Upper lobe of right lung (tissue), 1 donor: ENCODE measurements at regions not wholly inside any gene's neighbourhood (a gene's known extent, or its start where the extent isn't known, plus 50 kb on each side); places are given as distances from the start of the nearest gene placed in this dataset.

Experiments used
- ATAC-seq: fragments of 200-7000 bp; cut with Tn5 transposase; one replicate; pipeline ENCODE4 v1.9.1; 2020; ENCODE audit warnings: mild to moderate bottlenecking, moderate library complexity
- DNase-seq: peaks from one replicate; pipeline ENCODE4 v3.0.0-alpha.2; 2020
- H3K27ac ChIP-seq: fragments of 200-600 bp; one replicate; pipeline ENCODE4 v1.8.0; 2022
- H3K27me3 ChIP-seq: fragments of 200-600 bp; one replicate; pipeline ENCODE4 v1.8.0; 2022; ENCODE audit warnings: mild to moderate bottlenecking
- H3K36me3 ChIP-seq: fragments of 200-600 bp; one replicate; pipeline ENCODE4 v1.8.0; 2022
- H3K4me1 ChIP-seq: fragments of 200-600 bp; one replicate; pipeline ENCODE4 v1.8.0; 2022
- H3K4me3 ChIP-seq: fragments of 200-600 bp; one replicate; pipeline ENCODE4 v1.8.0; 2022; ENCODE audit warnings: mild to moderate bottlenecking
- H3K9me3 ChIP-seq: fragments of 200-600 bp; one replicate; pipeline ENCODE4 v1.8.0; 2022
- CTCF ChIP-seq: fragments of 200-600 bp; IDR thresholded peaks from one replicate; pipeline ENCODE4 v1.8.0; 2022; ENCODE audit warnings: antibody characterized with exemption
- intact Hi-C: fragments of 100-400 bp; cut with DNase I; formaldehyde crosslinking; loops from one replicate; pipeline ENCODE4 v1.11.0; 2022
- donor health status: DM: no; HTN: yes; CAD: no; lungs with severe emphysema.

- no peak for TF ChIP-seq CTCF
- H3K36me3 ChIP-seq: no peaks in the 10 kb centered on the region
- H3K9me3 ChIP-seq: no peaks in the 10 kb centered on the region
- no peaks in the 10 kb centered on the region for H3K27me3 ChIP-seq
- DNase-seq: no peak
- no peak for ATAC-seq
- intact Hi-C loops: no loop called here
- no peak overlapping the region for H3K27ac ChIP-seq
- H3K4me3 ChIP-seq: no peak overlapping the region
- no peaks in the 10 kb centered on the region for H3K4me1 ChIP-seq
These were observed 1085.8 kb downstream of the TDRD15 start for GRCh38 chr2:22209545-22209944.

GRCh38 chr2:22213237-22213636 lies 1089.5 kb downstream of the TDRD15 start:
- H3K36me3 ChIP-seq: no peaks in the 10 kb centered on the region
- ATAC-seq: no peak
- H3K4me1 ChIP-seq: no peaks in the 10 kb centered on the region
- H3K4me3 ChIP-seq: no peak overlapping the region
- no peak overlapping the region for H3K27ac ChIP-seq
- no peak for TF ChIP-seq CTCF
- intact Hi-C loops: no loop called here
- no peak for DNase-seq
- no peaks in the 10 kb centered on the region for H3K27me3 ChIP-seq
- H3K9me3 ChIP-seq: no peaks in the 10 kb centered on the region

- no peak overlapping the region for H3K4me3 ChIP-seq
- TF ChIP-seq CTCF: no peak
- intact Hi-C loops: no loop called here
- no peaks in the 10 kb centered on the region for H3K36me3 ChIP-seq
- no peaks in the 10 kb centered on the region for H3K9me3 ChIP-seq
- no peaks in the 10 kb centered on the region for H3K27me3 ChIP-seq
- no peaks in the 10 kb centered on the region for H3K4me1 ChIP-seq
- no peak overlapping the region for H3K27ac ChIP-seq
- DNase-seq: no peak
- no peak for ATAC-seq
These were observed 1091.7 kb downstream of the TDRD15 start for GRCh38 chr2:22215517-22215916.

GRCh38 chr2:22217881-22218280 lies 1094.1 kb downstream of the TDRD15 start:
- H3K27ac ChIP-seq: no peak overlapping the region
- no peaks in the 10 kb centered on the region for H3K9me3 ChIP-seq
- no peaks in the 10 kb centered on the region for H3K27me3 ChIP-seq
- intact Hi-C loops: no loop called here
- H3K36me3 ChIP-seq: no peaks in the 10 kb centered on the region
- no peak overlapping the region for H3K4me3 ChIP-seq
- no peak for ATAC-seq
- no peak for TF ChIP-seq CTCF
- no peaks in the 10 kb centered on the region for H3K4me1 ChIP-seq
- no peak for DNase-seq

- no peak overlapping the region for H3K4me3 ChIP-seq
- DNase-seq (no peak), ATAC-seq (no peak)
- H3K27ac ChIP-seq: no peak overlapping the region
- TF ChIP-seq CTCF: no peak
- no peaks in the 10 kb centered on the region for H3K9me3 ChIP-seq
- H3K36me3 ChIP-seq: no peaks in the 10 kb centered on the region
- H3K27me3 ChIP-seq: no peaks in the 10 kb centered on the region
- H3K4me1 ChIP-seq: no peaks in the 10 kb centered on the region
- intact Hi-C loops: no loop called here
These were observed 1097.2 kb downstream of the TDRD15 start for GRCh38 chr2:22221006-22221405.

- Histone ChIP-seq H3K4me1 (no peaks in the 10 kb centered on the region), H3K36me3 (no peaks in the 10 kb centered on the region), H3K27me3 (no peaks in the 10 kb centered on the region), H3K9me3 (no peaks in the 10 kb centered on the region), H3K27ac (no peak overlapping the region), H3K4me3 (no peak overlapping the region)
- DNase-seq (no peak), ATAC-seq (no peak)
- intact Hi-C loops: no loop called here
- no peak for TF ChIP-seq CTCF
These were observed 1115.2 kb downstream of the TDRD15 start for GRCh38 chr2:22238967-22239366.
